Right lobe of liver (tissue), 6 donors: ENCODE measurements at regions not wholly inside any gene's neighbourhood (a gene's known extent, or its start where the extent isn't known, plus 50 kb on each side); places are given as distances from the start of the nearest gene placed in this dataset.

Experiments
- ATAC-seq, 4 donors: fragments of 200-7000 bp; cut with Tn5 transposase; one replicate each; pipeline ENCODE4 v1.9.1; 2020; ENCODE audit warnings: mild to moderate bottlenecking in 4 of 4, moderate library complexity in 4 of 4
- DNase-seq, 3 donors: peaks; one replicate each; pipeline ENCODE4 v3.0.0-alpha.2; 2020
- H3K27ac ChIP-seq, 3 donors: fragments of 200-600 bp; one replicate each; pipeline ENCODE4 v1.8.0; 2022
- H3K27me3 ChIP-seq, 2 donors: fragments of 200-600 bp; one replicate each; pipeline ENCODE4 v1.8.0; 2022
- H3K36me3 ChIP-seq, 4 donors: fragments of 200-600 bp; sonication (generic) in 1 of 4; one replicate each; pipeline versions ENCODE4 v1.5.1 to v1.8.0; 2017 to 2022; ENCODE audit warnings: control low read depth in 1 of 4
- H3K4me1 ChIP-seq, 4 donors: fragments of 200-600 bp; sonication (generic) in 1 of 4; one replicate each; pipeline versions ENCODE4 v1.5.1 to v1.8.0; 2017 to 2022; ENCODE audit warnings: control low read depth in 1 of 4
- H3K4me3 ChIP-seq, 3 donors: fragments of 200-600 bp; one replicate each; pipeline ENCODE4 v1.8.0; 2022
- H3K9me3 ChIP-seq, 4 donors: fragments of 200-600 bp; sonication (generic) in 1 of 4; one replicate each; pipeline versions ENCODE4 v1.5.1 to v1.8.0; 2017 to 2022; ENCODE audit warnings: control low read depth in 1 of 4
- CTCF ChIP-seq, 4 donors: fragments of 200-600 bp in 3 of 4; fragments of 450-650 bp in 1 of 4; IDR thresholded peaks; one replicate each; pipeline versions ENCODE4 v1.5.1 to v1.8.0; 2016 to 2022; ENCODE audit warnings: antibody characterized with exemption in 4 of 4, mild to moderate bottlenecking in 2 of 4
- POLR2A ChIP-seq: fragments of 450-650 bp; IDR thresholded peaks from one replicate; pipeline ENCODE4 v1.6.1; 2017; ENCODE audit warnings: antibody characterized with exemption, mild to moderate bottlenecking
- WGBS: methylation state at CpG from one replicate; pipeline ENCODE4 v1.1.6; 2018; ENCODE audit warnings: low coverage, low lambda C conversion rate; ENCODE audit not compliant: insufficient coverage; ENCODE audit errors: missing lambda C conversion rate; 5-methylcytosine and 5-hydroxymethylcytosine counted together
- intact Hi-C, 2 donors: fragments of 100-400 bp; cut with DNase I; formaldehyde crosslinking; loops; one replicate each; pipeline versions ENCODE4 v1.11.2 to v1.14.1; 2022
- donor health status: DM: no; HTN: yes; CAD: no.
- donor health status: DM: no; HTN: no; CAD: no.
- donor health status: DM: no; HTN: no; CAD: no.
- donor health status: DM: no; HTN: yes; CAD: no.
- donor health status: DM: no; HTN: yes; CAD: no.

DNA sequence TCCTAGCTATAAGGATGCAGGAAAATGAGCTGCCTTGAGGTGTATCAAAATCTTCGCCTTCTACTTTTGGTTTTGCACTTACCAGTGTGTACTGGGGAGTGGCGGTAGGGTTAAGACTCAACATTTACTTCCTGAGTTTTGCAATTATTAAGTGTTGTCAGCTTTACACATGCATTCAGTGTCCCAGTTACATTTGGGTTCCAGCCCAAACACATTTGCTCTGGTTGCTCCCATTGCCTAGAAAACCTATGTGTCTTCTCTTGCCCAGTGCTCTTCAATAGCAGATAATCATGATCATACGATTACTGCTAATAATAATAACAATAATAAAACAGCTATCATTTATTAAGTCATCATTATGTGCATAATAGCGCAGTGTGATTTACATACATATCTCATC, 241.5 kb upstream of the PAPPA start:
- WGBS: 73% methylated on average over 4 of the region's 4 CpGs
- intact Hi-C loops: no loop called here

GRCh38 chr9:115913696-115914095, 239.9 kb upstream of the PAPPA start:
- Histone ChIP-seq H3K4me3 (no peak overlapping the region), H3K9me3 (no peaks in the 10 kb centered on the region), H3K36me3 (no peaks in the 10 kb centered on the region), H3K4me1 (peaks cover 0 to 7% (median 0%) of the 10 kb centered on the region in 4 donors), H3K27ac (no peak overlapping the region), H3K27me3 (no peaks in the 10 kb centered on the region)
- intact Hi-C loops: no loop called here
- DNase-seq: no peak
- WGBS: 60% methylated on average over 2 of the region's 3 CpGs
- ATAC-seq: no peak
- no peak for TF ChIP-seq POLR2A
- no peak for TF ChIP-seq CTCF (IDR thresholded peaks at IDR 0.05)

More for the DNA sequence above, 241.5 kb upstream of the PAPPA start:
- Histone ChIP-seq H3K9me3 (no peaks in the 10 kb centered on the region), H3K27ac (no peak overlapping the region), H3K27me3 (no peaks in the 10 kb centered on the region), H3K4me1 (peaks cover 0 to 7% (median 0%) of the 10 kb centered on the region in 4 donors), H3K36me3 (no peaks in the 10 kb centered on the region), H3K4me3 (no peak overlapping the region)
- TF ChIP-seq CTCF (IDR thresholded peaks at IDR 0.05) (no peak), POLR2A (no peak)
- DNase-seq: no peak
- ATAC-seq: no peak

DNA sequence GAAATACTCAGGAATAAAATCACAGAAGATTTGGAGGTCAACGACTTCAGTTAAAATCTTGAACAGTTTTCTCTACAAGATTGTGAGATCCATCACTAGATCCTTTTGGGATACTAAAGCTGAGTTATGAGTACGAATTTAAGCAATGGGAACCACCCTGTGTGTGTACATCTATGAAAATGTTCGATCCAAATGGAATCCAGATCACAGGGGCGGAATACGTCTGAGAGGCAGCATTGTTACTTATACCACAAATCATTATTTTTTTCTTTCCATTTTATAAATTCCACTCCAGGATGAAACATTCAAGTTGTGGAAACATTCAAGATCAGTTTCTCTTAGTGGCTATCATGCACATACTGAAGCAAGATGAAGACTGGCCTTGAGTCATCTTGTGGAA, 239.3 kb upstream of the PAPPA start:
- ATAC-seq (no peak), DNase-seq (no peak)
- Histone ChIP-seq H3K4me1 (peaks cover 0 to 7% (median 0%) of the 10 kb centered on the region in 4 donors), H3K4me3 (no peak overlapping the region), H3K27me3 (no peaks in the 10 kb centered on the region), H3K9me3 (no peaks in the 10 kb centered on the region), H3K27ac (no peak overlapping the region), H3K36me3 (no peaks in the 10 kb centered on the region)
- WGBS: 57% methylated on average over 5 of the region's 5 CpGs
- intact Hi-C loops: no loop called here
- TF ChIP-seq POLR2A (no peak), CTCF (IDR thresholded peaks at IDR 0.05) (no peak)

- ATAC-seq: no peak
- TF ChIP-seq POLR2A (no peak), CTCF (IDR thresholded peaks at IDR 0.05) (no peak)
These were observed 232.3 kb upstream of the PAPPA start for GRCh38 chr9:115921301-115921700.

GRCh38 chr9:115922444-115922843, 231.1 kb upstream of the PAPPA start:
- H3K9me3 ChIP-seq: no peaks in the 10 kb centered on the region
- peaks cover 0 to 12% (median 2%) of the 10 kb centered on the region in 4 donors for H3K4me1 ChIP-seq
- no peaks in the 10 kb centered on the region for H3K27me3 ChIP-seq
- 40% methylated on average over 3 of the region's 3 CpGs for WGBS
- TF ChIP-seq POLR2A (no peak), CTCF (IDR thresholded peaks at IDR 0.05) (no peak)
- no peak for ATAC-seq
- intact Hi-C loops: no loop called here
- no peak for DNase-seq
- H3K27ac ChIP-seq: no peak overlapping the region
- H3K36me3 ChIP-seq: no peaks in the 10 kb centered on the region
- no peak overlapping the region for H3K4me3 ChIP-seq

More at GRCh38 chr9:115921301-115921700, 232.3 kb upstream of the PAPPA start:
- Histone ChIP-seq H3K36me3 (no peaks in the 10 kb centered on the region), H3K4me1 (peaks cover 0 to 12% (median 2%) of the 10 kb centered on the region in 4 donors), H3K27me3 (no peaks in the 10 kb centered on the region), H3K4me3 (no peak overlapping the region), H3K9me3 (no peaks in the 10 kb centered on the region), H3K27ac (no peak overlapping the region)
- 61% methylated on average over 8 of the region's 8 CpGs for WGBS
- intact Hi-C loops: no loop called here
- no peak for DNase-seq
